Right forelimb (tissue), 1 donor: ENCODE measurements at regions not wholly inside any gene's neighbourhood (a gene's known extent, or its start where the extent isn't known, plus 50 kb on each side); places are given as distances from the start of the nearest gene placed in this dataset.

Experiments
- DNase-seq: peaks from one replicate; pipeline ENCODE4 v3.0.0-alpha.2; 2018

DNA sequence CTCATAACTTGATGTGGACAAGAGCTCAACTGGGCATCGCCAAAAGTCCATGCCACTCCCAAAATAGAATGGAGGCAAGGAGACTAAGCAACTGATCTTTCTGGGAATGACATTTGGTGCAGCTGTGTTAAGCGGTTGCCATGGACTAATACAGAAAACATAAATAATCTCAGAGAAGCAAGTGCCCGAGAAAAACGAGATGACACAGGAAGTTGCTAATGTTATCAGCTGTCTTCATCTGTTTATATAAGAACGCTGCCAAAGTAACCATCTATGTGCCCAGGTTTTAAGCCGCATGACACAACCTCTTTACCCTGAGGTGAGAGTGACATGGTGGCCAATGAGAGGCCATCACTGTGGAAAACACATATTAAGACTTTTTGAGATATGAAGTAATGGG lies 54.9 kb upstream of the SACS start:
- peak; percentile 45 for DNase-seq

GRCh38 chr13:23496255-23496654 lies 62.8 kb upstream of the SACS start:
- DNase-seq, result no peak

- no peak for DNase-seq
These were observed 63.7 kb upstream of the SACS start for GRCh38 chr13:23497191-23497590.

DNA sequence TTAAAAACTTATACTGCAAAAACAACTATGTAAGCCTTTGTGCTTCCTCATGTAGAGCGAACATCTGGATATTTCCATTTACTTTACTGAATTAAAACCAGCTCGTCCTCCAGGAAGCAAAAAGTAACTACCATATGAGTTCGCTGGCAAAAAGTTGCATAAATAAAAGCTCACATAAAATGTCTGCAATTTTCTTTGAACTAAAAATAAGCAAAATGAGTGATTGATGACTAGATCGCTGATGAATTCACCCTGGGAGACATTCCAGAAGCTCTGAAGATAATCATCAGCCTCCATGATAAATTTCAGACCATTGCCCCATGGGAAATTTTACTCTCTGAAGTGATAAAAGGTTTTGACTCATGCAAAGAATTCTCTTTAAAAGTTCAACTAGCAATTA lies 67.3 kb upstream of the SACS start:
- DNase-seq, result no peak

DNA sequence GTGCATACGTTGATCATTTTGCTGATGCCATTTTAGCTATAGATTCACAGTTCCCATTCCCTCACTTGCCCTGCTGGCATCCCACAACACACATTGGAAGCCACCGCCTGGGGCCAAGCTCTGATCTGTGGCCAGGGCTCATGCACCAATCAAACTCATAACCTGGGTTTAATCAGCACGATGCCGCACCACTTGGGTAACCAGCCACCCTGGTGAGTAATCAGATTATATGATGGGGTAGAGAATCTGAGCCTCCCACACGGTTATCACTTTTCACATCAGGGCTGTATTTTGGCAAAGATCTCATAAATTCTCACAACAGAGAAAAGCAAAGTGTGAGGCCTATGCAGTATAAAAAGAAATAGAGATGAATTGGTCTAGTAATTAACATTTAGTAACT lies 66.0 kb upstream of the TNFRSF19 start:
- no peak for DNase-seq

DNA sequence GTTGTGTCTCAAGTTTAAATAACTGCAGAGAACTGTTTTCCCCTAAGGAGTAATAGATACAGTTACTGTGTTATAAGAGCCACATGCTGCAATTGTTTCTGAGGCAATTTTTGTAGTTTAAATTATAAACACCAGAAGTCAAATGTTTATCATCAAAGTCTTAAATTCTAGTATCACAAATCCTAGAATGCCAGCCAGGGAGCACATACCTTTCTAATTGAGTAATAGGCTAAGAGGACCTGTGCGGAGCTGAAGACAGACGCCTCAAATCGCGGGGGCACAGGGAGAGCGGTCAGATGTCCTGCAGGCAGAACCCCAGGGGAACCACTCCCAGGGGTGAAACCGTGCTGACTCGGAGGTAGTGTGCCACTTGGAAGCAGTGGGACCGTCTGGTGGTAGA lies 65.2 kb upstream of the TNFRSF19 start:
- peak; percentile 48 for DNase-seq

DNA sequence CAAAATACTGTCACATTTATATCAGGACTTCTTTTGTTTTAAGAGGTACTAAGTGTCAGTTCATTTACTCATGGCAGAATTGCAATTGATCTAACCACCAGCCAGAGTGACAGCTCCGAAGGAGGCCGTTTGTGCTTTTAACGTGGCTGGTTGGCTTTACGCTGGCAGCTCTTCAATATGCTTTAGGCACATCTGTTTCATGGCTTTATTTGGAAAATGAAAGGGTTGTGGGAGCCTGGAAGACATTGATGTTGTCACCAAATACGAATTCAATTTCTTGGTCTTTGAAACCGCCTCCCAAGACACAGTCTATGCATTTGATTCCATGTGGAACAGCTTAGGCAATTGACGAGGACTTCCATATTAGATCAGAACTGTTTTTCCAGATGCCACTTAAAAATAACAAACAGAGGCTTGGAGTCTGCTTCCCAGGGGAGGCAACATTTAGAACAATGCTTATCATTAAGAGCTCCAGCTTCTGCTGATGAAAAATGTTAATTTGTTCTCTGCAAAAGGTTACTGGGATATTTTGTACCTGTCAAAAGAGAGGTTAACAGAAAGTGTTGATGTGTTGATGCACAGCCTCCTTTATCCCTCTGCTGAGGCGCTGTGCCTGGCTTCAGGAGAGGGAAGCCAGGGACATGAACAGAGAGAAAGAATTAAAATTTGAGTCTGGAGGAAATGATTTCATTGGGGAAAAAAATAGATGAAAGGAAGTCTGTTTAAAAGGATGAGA lies 64.0 kb upstream of the TNFRSF19 start:
- DNase-seq, result peak; percentile 49

DNA sequence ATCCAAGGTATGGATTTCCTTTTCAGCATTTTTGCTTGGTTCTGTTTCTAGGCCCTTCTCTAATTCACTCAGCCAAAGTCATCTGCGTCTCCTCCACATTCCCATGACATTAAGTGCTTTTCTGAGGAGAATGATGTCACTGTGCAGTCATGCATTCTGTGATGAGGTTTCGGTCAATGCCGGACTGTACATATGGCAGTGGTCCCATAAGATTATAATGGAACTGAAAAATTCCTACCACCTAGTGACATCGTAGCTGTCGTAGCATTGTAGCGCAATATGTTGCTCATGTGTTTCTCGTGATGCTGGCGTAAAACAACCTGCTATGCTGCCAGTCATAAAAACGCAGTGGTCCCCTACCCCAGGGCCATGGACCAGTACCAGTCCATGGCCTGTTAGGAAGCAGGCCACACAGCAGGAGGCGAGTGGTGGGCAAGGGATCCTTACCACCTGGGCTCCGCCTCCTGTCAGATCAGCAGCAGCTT lies 63.4 kb upstream of the TNFRSF19 start:
- DNase-seq, result peak; percentile 40

DNA sequence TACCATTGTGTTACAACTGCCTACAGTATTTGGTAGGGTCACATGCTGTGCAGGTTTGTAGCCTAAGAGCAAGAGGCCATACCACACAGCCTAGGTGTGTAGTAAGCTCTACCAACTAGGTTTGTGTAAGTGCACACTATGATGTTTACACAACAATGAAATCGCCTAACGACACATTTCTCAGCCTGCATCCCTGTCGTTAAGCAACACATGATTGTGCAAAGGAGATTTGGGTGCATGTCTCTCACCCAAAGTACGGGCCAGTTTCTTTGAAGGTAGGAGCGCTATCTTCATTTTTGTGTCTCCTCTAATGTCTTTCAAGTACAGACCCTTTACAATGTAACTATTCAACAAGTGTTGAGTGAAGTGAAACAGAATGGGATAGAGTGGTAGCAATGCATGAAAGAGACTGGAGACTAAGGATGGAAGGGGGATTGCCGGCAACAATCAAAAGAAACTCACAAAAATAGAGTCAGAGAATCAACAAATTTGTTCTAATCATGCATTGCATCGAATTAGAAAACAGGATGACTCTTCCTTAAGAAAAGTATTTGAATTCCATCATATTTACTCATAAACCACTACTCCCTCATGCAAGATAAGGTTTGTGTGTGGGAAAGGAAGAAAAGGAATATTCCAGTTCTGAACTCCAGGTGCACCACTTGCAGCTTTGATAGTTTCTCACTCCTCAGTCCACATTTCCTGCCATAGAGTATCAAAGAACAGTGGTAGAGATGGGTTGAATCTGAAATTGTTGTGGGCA lies 60.2 kb upstream of the TNFRSF19 start:
- no peak for DNase-seq

DNA sequence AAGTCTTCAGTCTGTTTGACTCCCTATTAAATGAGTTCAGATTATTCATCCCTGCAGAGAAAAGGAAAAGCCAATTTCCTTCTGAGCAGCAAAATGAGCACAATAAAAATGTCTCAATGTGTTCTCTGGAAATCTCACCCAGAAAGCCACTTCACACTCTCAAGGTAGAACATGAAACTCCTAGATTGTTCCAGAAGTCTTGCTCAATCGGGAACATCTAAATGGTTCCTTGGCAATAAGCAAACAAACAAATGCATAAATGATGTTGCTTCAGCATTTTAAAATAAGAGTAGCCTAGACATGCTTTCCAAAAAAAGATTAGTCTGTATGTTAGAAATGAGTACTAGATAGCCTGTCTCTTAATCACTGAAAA lies 59.7 kb upstream of the TNFRSF19 start:
- no peak for DNase-seq

GRCh38 chr13:23510979-23511735 lies 59.1 kb upstream of the TNFRSF19 start:
- DNase-seq, result peak; percentile 41

DNA sequence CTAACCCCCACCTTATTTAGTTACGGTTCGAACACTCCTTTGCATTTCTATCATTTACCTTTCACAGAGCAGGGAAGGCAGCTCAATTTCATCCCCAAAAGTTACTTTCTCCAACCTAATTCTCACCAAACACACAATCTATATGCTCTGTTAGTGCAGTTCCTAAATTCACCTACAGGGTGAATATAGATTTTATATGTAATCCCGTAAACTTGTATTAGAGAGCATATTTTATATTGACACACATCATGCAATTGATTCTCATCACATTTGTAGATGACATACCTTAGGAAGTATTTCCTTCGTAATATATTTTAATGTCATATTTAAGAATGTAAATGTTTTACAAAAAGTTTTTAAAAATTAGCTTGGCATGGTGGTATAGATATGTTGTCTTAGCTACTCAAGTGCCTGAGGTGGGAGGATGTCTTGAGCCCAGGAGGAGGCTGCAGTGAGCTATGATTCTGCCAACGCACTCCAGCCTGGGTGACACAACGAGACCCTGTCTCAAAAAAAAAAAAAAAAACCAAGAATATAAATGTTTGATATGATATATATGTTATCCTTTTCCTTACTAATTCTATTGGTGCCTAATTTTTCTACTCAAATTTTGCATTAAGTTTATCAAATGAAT lies 57.3 kb upstream of the TNFRSF19 start:
- no peak for DNase-seq

DNA sequence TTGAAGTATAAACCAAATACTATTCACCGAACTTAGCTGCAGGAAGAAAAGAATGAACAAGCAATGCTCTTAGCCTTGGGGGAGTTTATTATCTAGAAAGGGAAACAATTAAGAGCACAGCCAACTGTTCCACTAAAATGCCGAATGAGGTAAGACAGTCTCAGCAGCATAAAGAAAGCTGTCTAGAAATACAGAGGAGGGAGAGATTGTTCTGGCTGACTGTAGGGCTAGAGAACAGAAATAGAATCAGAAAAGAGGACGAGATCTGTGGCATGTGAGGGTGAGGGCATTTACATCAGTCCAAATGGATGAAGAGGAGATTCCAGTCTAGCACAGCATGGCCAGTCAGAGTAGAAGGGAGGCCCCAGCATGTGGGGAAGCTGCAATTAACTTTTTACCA lies 56.8 kb upstream of the TNFRSF19 start:
- no peak for DNase-seq

DNA sequence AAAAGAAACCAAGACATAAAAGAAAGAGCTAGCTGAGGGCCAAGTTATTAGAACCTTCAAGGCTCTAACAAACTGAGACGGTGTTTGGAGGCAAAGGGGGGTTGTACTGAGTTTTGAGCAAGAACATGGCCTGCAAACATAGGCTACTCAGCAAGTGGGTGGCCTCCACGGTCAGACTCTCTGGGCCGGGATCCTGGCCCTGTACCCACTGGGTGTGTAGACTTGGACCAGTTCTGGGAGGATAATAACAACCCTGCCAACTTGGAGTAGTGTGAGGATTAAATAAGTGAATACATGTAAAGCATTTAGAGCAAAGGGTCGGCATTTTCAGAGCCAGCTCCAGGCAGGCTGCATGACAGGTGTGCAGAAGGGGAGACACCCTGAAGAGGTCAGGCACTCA lies 56.1 kb upstream of the TNFRSF19 start:
- no peak for DNase-seq

- no peak for DNase-seq
These were observed 55.1 kb upstream of the TNFRSF19 start for GRCh38 chr13:23515116-23515515.

- DNase-seq, result no peak
These were observed 54.0 kb upstream of the TNFRSF19 start for GRCh38 chr13:23516190-23516589.

DNA sequence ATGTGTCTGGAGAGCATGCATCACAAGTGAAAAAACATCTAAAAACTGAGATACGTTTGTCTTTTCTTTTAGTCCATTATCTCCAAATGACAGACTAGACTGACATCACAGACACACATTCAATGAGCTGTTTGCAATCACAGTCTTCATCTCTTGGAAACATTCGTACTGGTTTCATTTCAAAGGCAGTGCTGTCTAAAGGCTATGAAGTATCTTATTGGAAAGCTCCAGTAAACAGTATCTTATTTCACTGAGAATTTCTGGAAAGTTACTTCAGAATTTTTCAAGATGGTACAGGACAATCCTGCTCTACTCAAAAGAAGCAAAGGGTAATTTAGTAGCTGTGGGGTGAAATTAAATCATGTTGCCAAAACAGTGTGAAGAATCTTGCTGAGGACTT lies 53.5 kb upstream of the TNFRSF19 start:
- no peak for DNase-seq

DNA sequence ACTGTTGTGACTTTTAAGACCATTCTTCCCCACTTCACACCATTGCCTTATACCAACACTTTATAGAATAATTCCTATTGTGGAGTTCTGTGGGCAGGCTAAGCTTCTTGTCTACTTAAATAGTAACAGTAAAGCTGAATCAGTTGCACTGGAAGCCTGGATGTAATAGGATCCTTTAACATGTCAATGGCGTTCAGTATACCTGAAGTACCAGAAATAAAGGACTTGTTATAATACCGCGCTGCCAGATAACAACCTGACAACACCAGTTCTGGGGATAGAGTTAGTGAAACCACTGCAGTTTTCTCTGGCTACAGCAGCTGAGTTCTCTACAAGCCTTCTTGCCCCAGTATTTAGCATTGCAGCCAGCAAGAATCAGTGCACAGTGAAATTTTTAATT lies 52.0 kb upstream of the TNFRSF19 start:
- no peak for DNase-seq
